GM19395 (cell line): ENCODE measurements at regions not wholly inside any gene's neighbourhood (a gene's known extent, or its start where the extent isn't known, plus 50 kb on each side); places are given as distances from the start of the nearest gene placed in this dataset.

ENCODE experiments used
- ATAC-seq: cut with Tn5 transposase; IDR thresholded peaks from one replicate; pipeline ENCODE4 v1.9.1; 2021; ENCODE audit warnings: mild to moderate bottlenecking, moderate library complexity; ENCODE audit not compliant: unreplicated experiment

GRCh38 chr13:44299152-44299943 is 74.3 kb upstream of the SERP2 start:
- ATAC-seq, result no peak

DNA sequence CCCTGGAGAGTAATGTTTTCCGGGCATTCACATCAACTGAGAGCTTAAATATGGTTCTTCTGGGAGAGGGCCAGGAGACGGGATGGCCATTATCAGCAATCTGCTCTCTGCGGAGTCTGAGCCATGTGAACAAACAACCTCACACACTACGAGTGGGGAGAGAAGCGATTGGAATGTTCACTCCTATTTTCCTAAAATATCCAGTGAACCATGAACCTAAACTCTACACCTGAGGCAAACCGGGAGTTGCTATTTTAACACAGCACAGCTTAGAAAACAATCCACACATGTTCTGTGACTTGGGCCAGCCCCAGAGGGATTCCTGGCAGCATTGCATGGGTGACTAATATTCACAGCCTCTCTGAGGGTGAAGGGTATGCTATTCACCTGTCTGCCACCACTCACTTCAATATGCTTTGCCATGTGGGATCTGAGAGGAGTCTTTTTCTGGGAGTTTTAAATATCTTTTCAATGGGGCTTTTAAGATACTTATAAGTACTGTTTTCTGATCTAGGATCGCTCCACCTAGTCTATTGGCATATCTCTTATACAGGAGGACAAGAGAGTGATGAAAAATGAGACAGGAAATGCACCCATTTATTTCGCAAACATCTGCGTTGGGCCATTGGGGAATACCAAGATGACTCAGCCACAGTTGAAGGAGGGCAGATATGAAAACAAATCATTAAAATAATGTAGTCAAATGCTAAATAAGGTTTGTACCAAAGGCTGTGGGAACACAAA is 72.6 kb upstream of the SERP2 start:
- peak; percentile 86 for ATAC-seq

GRCh38 chr13:44301639-44302015 is 72.0 kb upstream of the SERP2 start:
- no peak for ATAC-seq

DNA sequence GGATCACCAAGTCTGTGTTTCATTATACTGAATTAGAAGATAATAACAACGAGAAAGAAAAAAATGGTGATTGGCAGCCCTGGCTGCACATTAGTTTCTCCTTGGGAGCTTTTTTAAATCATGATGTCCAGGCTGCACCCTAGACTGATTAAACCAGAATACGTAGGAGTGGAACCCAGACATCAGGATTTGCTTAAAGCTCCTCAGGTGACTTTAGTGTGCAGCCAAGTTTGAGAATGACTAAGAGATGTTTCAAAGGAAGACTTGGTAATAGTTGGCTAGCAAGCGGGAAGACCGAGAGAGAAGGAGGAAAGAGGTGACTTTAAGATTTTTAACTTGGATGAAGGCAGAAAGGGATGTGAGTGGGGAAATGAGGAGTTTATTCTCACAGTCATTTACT is 71.4 kb upstream of the SERP2 start:
- no peak for ATAC-seq

DNA sequence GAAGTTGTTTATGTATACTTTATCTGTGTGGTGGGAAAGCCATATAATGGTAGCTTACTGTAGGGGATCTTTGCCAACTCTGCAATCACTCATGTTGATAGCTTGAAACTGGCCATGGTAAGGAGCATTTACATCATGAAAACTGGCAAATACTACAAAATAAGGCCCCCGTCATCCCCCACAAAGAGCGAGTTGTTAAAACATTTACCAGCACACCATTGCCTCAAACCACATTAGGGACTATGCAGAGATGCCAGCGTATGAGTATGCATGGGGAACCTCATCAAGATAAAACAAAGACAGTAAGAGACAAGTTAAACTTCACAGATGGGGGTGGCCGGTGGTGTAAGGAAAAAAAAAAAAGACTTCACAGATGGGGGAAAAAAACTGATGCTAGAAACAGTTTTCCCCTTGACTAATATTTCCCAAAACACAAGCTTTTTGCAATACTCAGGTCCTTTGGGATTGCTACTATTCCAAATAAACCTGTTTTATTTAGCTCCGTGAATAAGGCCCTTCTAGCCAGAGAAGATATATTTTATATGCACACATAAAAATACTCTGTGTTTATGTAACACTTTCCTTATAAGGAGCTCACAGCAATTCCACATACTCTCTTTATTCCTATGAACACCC is 70.6 kb upstream of the SERP2 start:
- ATAC-seq, result no peak

DNA sequence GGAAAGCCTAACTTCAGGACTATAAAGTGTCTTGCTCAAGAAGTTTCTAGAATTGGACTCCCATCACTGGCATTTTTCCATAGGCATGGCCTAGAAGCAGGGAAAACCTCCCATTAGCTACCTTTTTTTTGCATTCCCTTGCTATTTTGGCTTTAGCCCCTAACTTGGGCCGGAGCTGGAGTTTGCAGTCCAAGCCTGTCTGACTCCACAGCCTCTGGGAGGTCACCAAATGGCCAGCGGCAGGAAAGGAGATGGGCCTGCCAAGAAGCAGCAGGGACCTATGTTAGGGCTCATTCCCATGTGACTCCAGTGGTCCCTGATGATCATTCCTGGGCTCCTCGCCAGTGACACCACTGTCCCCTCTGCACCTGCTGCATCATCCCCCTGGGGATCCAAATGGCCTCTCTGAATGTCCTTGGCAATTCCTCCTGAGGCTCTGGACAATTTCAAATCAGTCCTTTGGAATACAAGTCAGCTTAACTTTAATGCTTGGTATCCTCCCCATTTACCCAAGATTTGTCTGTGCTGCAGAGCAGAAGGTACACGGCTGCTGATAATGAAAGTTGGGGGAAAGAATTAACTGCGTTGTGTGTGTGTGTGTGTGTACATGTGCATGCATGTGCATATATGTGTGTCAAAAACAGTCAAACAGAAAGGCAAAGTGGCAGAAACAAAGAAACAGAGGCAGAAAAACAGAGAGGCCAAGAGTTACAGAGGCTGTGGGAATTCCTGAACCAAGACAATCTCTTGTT is 69.8 kb upstream of the SERP2 start:
- no peak for ATAC-seq

- no peak for ATAC-seq
These were observed 69.2 kb upstream of the SERP2 start for GRCh38 chr13:44304433-44304725.

- no peak for ATAC-seq
These were observed 68.3 kb upstream of the SERP2 start for GRCh38 chr13:44305286-44305685.

GRCh38 chr13:44305917-44306370 is 67.7 kb upstream of the SERP2 start:
- ATAC-seq, result no peak

DNA sequence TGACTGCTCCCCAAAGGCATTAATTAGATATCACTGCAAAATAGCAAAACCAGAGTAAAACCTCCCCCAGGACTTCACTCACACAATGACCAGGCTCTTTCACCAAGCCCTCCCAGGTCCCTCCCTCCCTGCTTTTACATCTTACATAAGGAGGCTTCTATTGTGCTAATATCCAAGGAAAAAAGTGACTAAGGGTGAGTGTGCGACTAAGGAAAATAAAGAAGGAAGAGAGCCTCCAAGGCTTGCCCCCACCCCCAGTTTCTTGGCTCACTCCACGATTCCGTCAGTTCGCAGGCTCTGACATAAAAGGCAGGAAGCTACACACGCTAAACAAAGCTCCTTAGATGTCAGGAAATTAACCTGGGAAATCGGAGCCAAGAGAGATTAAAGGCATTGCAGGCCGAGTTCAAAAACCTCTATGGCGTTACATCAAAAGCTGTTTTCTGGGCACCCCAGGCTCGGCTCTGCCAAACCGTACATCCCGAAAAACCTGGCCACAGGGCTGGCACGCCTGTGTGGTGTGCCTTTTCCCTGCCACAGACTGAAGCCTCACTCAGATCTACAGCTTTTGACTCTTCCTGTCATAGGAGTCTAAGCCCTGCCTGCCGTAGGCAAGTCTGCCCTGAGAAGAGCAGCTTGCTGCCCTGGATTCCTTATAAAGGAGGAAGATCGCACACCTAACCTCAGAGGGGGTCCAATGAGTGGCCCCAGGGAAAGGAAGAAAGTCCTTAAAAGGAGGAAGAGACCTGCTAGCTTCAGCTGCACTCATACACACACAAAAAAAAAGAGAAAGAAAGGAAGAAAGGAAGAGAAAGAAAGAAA is 67.0 kb upstream of the SERP2 start:
- no peak for ATAC-seq

GRCh38 chr13:44307255-44307654 is 66.4 kb upstream of the SERP2 start:
- ATAC-seq, result no peak

GRCh38 chr13:44307844-44308243 is 65.8 kb upstream of the SERP2 start:
- ATAC-seq, result no peak

DNA sequence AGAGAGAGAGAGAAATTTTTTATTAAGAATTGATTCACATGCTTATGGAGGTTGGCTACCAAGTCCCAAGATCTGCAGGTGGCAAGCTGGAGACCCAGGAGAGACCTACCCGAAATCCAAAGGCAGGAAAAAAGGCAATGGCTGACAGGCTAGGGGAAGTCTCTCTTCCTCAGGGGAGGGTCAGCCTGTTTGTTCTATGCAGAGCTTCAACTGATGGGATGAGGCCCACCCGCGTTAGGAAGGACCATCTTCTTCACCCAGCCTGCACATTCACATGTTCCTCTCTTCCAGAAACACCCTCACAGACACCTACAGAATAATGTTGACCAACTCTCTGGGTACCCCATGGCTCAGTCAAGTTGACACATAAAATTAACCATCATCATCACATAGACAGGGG is 65.3 kb upstream of the SERP2 start:
- no peak for ATAC-seq

GRCh38 chr13:44309794-44310757 is 63.5 kb upstream of the SERP2 start:
- ATAC-seq, result no peak

DNA sequence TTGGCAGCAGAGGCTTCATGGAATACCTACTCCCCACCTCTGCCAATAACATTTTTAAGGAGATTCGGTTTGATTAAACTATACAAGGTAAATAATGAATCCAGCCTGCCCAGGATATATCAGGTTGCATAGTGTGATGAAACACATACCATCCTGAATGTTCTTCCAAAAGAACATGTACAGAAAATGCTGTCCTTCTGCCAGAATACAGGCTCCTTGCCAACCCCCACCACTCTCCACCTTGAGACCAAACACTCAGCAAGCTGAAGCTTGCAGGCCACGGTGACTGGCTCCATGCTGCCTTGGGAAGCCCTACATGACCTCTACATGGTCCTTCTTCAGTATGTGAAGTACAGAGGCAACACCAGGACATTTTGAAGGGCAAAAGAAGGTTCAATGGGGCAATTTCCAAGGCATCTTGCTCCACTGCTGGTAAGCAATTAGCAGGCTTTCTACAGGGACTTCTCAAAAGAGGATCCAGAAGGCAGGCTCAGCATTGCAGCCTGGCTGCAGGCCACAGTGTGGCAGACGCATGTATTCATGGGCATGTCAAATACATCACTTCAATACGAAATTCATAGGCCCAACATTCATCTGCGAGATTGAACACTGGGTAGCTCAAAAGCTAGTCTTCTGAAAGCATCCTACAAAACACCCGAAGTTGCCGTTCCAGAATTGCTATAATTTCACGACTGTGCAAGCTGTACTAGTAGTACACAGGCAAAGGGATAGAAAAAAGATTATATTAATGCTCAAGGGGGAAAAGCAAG is 62.4 kb upstream of the SERP2 start:
- ATAC-seq, result no peak

DNA sequence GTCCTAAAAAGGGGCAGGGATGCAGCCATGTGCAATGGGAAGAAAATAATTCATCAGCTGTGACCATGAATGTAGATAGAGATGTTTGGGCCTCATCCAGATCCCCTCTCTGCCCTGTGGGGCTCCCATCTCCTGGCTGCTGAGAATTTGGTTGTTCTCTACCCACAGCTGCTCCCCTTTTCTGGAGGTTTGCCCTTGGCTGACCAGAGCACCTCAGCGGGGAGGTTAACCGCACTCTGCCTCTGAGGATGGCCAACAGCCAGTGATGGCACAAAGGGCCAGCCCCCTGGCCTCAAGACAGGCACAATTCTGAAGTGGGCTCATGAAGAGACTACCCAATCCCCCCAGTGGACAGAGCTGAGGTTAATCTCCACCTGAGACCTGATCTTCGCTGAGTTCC is 61.5 kb upstream of the SERP2 start:
- ATAC-seq, result no peak

DNA sequence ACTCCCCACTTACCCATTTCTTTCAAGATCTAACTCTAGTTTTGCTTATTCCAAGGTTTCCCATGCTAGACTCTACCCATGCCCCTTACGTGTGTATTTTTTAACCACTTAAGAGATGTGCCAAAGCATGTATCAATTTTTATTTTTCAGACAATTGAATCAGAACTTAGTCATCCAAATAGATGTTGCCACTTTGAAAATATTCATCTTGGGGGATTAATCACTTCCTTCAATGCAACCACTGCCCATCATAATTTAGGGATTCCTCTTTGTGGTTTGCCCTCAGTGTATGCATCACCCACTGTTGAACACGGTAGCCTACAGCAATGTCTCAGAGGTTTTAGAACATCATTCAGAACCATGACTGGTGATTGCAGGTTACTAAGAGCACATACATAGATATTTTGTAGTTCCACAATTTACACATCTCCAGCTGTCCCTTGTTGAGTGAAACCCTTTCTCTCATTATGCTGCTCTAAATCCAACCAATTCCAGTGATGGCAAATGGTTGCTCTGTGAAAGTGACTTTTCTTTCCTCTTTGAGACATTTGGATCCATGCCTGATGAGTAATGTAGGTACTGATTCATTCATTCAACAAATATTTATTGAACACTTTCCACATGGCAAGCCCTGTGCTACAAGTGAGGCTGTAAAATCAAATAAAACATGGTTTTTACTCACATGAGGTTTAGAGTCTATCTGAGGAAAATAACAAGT is 60.6 kb upstream of the SERP2 start:
- no peak for ATAC-seq

- no peak for ATAC-seq
These were observed 60.0 kb upstream of the SERP2 start for GRCh38 chr13:44313674-44314073.
